GM12878 (cell line): ENCODE measurements at regions not wholly inside any gene's neighbourhood (a gene's known extent, or its start where the extent isn't known, plus 50 kb on each side); places are given as distances from the start of the nearest gene placed in this dataset.

Experiments used
- ATAC-seq: fragments of 200-7000 bp; cut with Tn5 transposase; 3 replicates; pipeline ENCODE4 v1.9.1; 2020; ENCODE audit warnings: mild to moderate bottlenecking, moderate library complexity
- BruUV-seq: library from RNA; stranded (reverse); fragments of 400-500 nt; replicated peaks from 2 replicates; lab custom pipeline; 2021; lab: Mats Ljungman, UMichigan
- CTCF ChIA-PET: fragments of 300-600 bp; sonication (Branson Sonifier 250); formaldehyde crosslinking; extraction: SDS; loops from one replicate; lab custom pipeline; 2021; ENCODE audit warnings: inconsistent platforms; lab: Yijun Ruan, JAX
- POLR2A ChIA-PET: fragments of 350-600 bp; formaldehyde crosslinking; extraction: SDS; loops from one replicate; lab custom pipeline; 2021; ENCODE audit warnings: inconsistent platforms; lab: Charles Lee
- RAD21 ChIA-PET: fragments of 300-600 bp; sonication (Branson Sonifier 250); formaldehyde crosslinking; loops from one replicate; lab custom pipeline; 2023; ENCODE audit warnings: antibody characterized with exemption; ENCODE audit not compliant: unreplicated experiment; lab: Charles Lee
- SMC1A ChIA-PET: fragments of 300-600 bp; sonication (Branson Sonifier 250); formaldehyde crosslinking; loops from one replicate; lab custom pipeline; 2023; ENCODE audit not compliant: unreplicated experiment, uncharacterized antibody; lab: Charles Lee
- DNase-seq: peaks from one replicate; pipeline ENCODE4 v3.0.0-alpha.2; 2011; ENCODE audit warnings: low read depth, low spot score
- FAIRE-seq: peaks from 3 replicates; lab custom pipeline; 2011; peaks lifted over from hg19 to GRCh38; lab: Jason Lieb, UNC
- H2AFZ ChIP-seq: 2 replicates; pipeline ENCODE4 v1.6.0; 2011; ENCODE audit warnings: low read depth, low read length, control low read depth; ENCODE audit not compliant: control insufficient read depth
- H3K27ac ChIP-seq: 2 replicates; pipeline ENCODE4 v1.5.1; 2011; ENCODE audit warnings: control low read depth; ENCODE audit not compliant: control insufficient read depth, insufficient read depth
- H3K27me3 ChIP-seq, 2 experiments: replicated peaks in 1 of 2; 2 replicates each; pipeline versions ENCODE4 v1.6.0 to v1.6.1; 2011; ENCODE audit warnings: low read length in 1 of 2; ENCODE audit not compliant: control insufficient read depth in 2 of 2, insufficient read depth in 2 of 2
- H3K36me3 ChIP-seq, 2 experiments: 2 replicates each; pipeline ENCODE4 v1.5.1; 2011; ENCODE audit warnings: low read length in 1 of 2; ENCODE audit not compliant: control insufficient read depth in 2 of 2, insufficient read depth in 2 of 2
- H3K4me1 ChIP-seq: 2 replicates; pipeline ENCODE4 v1.6.1; 2011; ENCODE audit warnings: mild to moderate bottlenecking, low read length, moderate library complexity, mixed read lengths; ENCODE audit not compliant: control insufficient read depth, insufficient read depth
- H3K4me2 ChIP-seq: 2 replicates; pipeline ENCODE4 v1.6.0; 2011; ENCODE audit warnings: control low read depth; ENCODE audit not compliant: control insufficient read depth, insufficient read depth
- H3K4me3 ChIP-seq: fragments of 200-600 bp; sonication (generic); 2 replicates; pipeline ENCODE4 v1.5.1; 2016
- H3K79me2 ChIP-seq: 2 replicates; pipeline ENCODE4 v1.6.0; 2011; ENCODE audit warnings: low read length; ENCODE audit not compliant: control insufficient read depth, insufficient read depth
- H3K9ac ChIP-seq: 2 replicates; pipeline ENCODE4 v1.8.0; 2011; ENCODE audit warnings: low read length, control low read depth, mixed read lengths; ENCODE audit not compliant: control insufficient read depth, insufficient read depth
- H3K9me3 ChIP-seq: replicated peaks from 3 replicates; pipeline ENCODE4 v1.5.1; 2011; ENCODE audit warnings: mild to moderate bottlenecking, low read length; ENCODE audit not compliant: control insufficient read depth, insufficient read depth
- H4K20me1 ChIP-seq: 2 replicates; pipeline ENCODE4 v1.6.0; 2011; ENCODE audit not compliant: control insufficient read depth, insufficient read depth
- SMC3 ChIP-seq: IDR thresholded peaks from 2 replicates; pipeline ENCODE4 v1.6.1; 2011; ENCODE audit warnings: low read length, improper control_type of control experiment, borderline replicate concordance
- WGBS: methylation state at CpG from one replicate; pipeline ENCODE4 v1.1.6; 2016; ENCODE audit warnings: low lambda C conversion rate; ENCODE audit not compliant: insufficient replicate concordance, insufficient coverage; ENCODE audit errors: missing lambda C conversion rate; 5-methylcytosine and 5-hydroxymethylcytosine counted together
- in situ Hi-C: fragments of 300-500 bp; cut with MboI; formaldehyde crosslinking; loops from 9 replicates; pipeline ENCODE4 v1.14.3; 2018; ENCODE audit warnings: mixed read lengths
- intact Hi-C: fragments of 100-400 bp; cut with micrococcal nuclease; formaldehyde crosslinking; loops from one replicate; pipeline ENCODE4 v1.14.2; 2022; ENCODE audit not compliant: unreplicated experiment
- TF ChIP-seq, protein P1 (sequence below): fragments of 450-650 bp; IDR thresholded peaks from 2 replicates; pipeline ENCODE4 v1.6.1; 2017; ENCODE audit warnings: mild to moderate bottlenecking, moderate library complexity
- TF ChIP-seq, protein P2 (sequence below): IDR thresholded peaks from 2 replicates; pipeline ENCODE4 v1.6.1; 2011; ENCODE audit warnings: borderline replicate concordance, low read depth, mild to moderate bottlenecking, moderate library complexity, mixed read lengths, low read length; ENCODE audit not compliant: insufficient read depth; ENCODE audit errors: extremely low read length
- TF ChIP-seq, protein P3 (sequence below): fragments of 450-650 bp; IDR thresholded peaks from 2 replicates; pipeline ENCODE4 v1.6.1; 2016; ENCODE audit warnings: mild to moderate bottlenecking

DNA sequence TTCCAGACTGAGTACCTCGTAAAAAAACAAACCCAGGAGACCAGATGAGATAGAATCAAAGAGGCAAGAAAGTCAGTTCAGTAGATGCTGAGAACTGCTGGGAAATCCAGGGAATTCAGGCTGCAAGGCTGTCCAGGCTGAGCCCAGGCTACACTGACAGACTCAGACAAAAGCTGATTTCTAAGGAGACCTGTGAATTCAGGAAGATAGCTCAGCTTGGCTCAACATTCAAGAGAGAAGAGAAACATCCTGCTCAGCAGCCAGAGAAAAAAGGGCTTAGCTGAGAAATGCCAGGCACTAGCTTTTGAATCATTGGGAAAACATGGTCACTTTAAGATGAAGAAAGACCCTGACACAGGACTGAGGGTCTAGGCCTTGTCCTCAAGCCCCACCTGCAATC is 118.2 kb upstream of the SLC44A1 start:
- FAIRE-seq = no peak
- ATAC-seq = no peak
- H3K4me1 ChIP-seq = peaks cover 8% of the 10 kb centered on the region
- in situ Hi-C loops (no loop called here), intact Hi-C loops (no loop called here)
- ChIA-PET RAD21 (no interaction called here), POLR2A (interaction anchor here (0.6 kb wide), 1 partner anchor 156 kb away, joined by 5 read pairs; no protein-coding TSS in a partner anchor), SMC1A (no interaction called here), CTCF (no interaction called here)
- H3K36me3 ChIP-seq = no peaks in the 10 kb centered on the region
- no peak overlapping the region for H3K27ac ChIP-seq
- no peaks in the 10 kb centered on the region for H4K20me1 ChIP-seq
- TF ChIP-seq, protein P1, sequence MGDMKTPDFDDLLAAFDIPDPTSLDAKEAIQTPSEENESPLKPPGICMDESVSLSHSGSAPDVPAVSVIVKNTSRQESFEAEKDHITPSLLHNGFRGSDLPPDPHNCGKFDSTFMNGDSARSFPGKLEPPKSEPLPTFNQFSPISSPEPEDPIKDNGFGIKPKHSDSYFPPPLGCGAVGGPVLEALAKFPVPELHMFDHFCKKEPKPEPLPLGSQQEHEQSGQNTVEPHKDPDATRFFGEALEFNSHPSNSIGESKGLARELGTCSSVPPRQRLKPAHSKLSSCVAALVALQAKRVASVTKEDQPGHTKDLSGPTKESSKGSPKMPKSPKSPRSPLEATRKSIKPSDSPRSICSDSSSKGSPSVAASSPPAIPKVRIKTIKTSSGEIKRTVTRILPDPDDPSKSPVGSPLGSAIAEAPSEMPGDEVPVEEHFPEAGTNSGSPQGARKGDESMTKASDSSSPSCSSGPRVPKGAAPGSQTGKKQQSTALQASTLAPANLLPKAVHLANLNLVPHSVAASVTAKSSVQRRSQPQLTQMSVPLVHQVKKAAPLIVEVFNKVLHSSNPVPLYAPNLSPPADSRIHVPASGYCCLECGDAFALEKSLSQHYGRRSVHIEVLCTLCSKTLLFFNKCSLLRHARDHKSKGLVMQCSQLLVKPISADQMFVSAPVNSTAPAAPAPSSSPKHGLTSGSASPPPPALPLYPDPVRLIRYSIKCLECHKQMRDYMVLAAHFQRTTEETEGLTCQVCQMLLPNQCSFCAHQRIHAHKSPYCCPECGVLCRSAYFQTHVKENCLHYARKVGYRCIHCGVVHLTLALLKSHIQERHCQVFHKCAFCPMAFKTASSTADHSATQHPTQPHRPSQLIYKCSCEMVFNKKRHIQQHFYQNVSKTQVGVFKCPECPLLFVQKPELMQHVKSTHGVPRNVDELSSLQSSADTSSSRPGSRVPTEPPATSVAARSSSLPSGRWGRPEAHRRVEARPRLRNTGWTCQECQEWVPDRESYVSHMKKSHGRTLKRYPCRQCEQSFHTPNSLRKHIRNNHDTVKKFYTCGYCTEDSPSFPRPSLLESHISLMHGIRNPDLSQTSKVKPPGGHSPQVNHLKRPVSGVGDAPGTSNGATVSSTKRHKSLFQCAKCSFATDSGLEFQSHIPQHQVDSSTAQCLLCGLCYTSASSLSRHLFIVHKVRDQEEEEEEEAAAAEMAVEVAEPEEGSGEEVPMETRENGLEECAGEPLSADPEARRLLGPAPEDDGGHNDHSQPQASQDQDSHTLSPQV = no peak
- TF ChIP-seq, protein P2, sequence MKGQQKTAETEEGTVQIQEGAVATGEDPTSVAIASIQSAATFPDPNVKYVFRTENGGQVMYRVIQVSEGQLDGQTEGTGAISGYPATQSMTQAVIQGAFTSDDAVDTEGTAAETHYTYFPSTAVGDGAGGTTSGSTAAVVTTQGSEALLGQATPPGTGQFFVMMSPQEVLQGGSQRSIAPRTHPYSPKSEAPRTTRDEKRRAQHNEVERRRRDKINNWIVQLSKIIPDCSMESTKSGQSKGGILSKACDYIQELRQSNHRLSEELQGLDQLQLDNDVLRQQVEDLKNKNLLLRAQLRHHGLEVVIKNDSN = no peak
- TF ChIP-seq SMC3 = no peak
- TF ChIP-seq, protein P3, sequence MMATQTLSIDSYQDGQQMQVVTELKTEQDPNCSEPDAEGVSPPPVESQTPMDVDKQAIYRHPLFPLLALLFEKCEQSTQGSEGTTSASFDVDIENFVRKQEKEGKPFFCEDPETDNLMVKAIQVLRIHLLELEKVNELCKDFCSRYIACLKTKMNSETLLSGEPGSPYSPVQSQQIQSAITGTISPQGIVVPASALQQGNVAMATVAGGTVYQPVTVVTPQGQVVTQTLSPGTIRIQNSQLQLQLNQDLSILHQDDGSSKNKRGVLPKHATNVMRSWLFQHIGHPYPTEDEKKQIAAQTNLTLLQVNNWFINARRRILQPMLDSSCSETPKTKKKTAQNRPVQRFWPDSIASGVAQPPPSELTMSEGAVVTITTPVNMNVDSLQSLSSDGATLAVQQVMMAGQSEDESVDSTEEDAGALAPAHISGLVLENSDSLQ = no peak
- H3K27me3 ChIP-seq = no peaks in the 10 kb centered on the region
- no TSS peak for BruUV-seq
- H3K4me3 ChIP-seq = no peak overlapping the region
- H3K4me2 ChIP-seq = no peak overlapping the region
- no peak overlapping the region for H3K9ac ChIP-seq
- WGBS = 36% methylated on average over 1 of the region's 1 CpG
- no peaks in the 10 kb centered on the region for H3K9me3 ChIP-seq
- no peak overlapping the region for H2AFZ ChIP-seq
- no peaks in the 10 kb centered on the region for H3K79me2 ChIP-seq
- no peak for DNase-seq
